SU-DHL-6 (cell line): ENCODE measurements at regions not wholly inside any gene's neighbourhood (a gene's known extent, or its start where the extent isn't known, plus 50 kb on each side); places are given as distances from the start of the nearest gene placed in this dataset.

Source experiments
- EZH2phosphoT487 ChIP-seq: fragments of 200-600 bp; sonication (generic), shearing (Covaris generic); conservative IDR thresholded peaks from 2 replicates; pipeline ENCODE4 v1.6.1; 2018; ENCODE audit warnings: mild to moderate bottlenecking, antibody characterized with exemption, low read length, moderate library complexity, mixed read lengths
- TF ChIP-seq, protein P1 (sequence below): fragments of 200-600 bp; sonication (generic); IDR thresholded peaks from one replicate; pipeline ENCODE4 v1.5.1; 2017; ENCODE audit warnings: antibody characterized with exemption, mild to moderate bottlenecking, low read length, moderate library complexity; ENCODE audit not compliant: insufficient read depth, poor library complexity, severe bottlenecking

DNA sequence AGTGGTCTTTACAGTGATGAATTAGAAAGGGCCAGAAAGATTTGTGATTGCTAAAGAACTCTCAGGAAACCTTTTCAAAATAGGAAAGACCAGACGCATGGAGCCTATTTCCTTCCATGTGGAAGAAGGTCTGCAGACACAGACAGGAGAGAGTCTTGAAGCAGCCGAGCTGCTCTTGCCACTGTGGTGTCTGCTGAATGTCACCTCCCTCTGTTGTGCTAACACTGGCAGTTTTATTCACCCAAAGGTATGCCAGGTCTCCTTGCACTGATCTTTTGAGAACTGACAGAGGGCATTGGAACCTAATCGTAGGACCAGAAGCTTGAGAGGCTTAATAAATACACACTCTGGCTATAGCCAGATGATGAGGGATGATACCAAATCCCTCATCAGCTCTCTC is 108.7 kb downstream of the SREK1 start:
- TF ChIP-seq, protein P1, sequence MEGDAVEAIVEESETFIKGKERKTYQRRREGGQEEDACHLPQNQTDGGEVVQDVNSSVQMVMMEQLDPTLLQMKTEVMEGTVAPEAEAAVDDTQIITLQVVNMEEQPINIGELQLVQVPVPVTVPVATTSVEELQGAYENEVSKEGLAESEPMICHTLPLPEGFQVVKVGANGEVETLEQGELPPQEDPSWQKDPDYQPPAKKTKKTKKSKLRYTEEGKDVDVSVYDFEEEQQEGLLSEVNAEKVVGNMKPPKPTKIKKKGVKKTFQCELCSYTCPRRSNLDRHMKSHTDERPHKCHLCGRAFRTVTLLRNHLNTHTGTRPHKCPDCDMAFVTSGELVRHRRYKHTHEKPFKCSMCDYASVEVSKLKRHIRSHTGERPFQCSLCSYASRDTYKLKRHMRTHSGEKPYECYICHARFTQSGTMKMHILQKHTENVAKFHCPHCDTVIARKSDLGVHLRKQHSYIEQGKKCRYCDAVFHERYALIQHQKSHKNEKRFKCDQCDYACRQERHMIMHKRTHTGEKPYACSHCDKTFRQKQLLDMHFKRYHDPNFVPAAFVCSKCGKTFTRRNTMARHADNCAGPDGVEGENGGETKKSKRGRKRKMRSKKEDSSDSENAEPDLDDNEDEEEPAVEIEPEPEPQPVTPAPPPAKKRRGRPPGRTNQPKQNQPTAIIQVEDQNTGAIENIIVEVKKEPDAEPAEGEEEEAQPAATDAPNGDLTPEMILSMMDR = no peak
- TF ChIP-seq EZH2phosphoT487 = no peak
